D341Med (cell line): ENCODE measurements at regions not wholly inside any gene's neighbourhood (a gene's known extent, or its start where the extent isn't known, plus 50 kb on each side); places are given as distances from the start of the nearest gene placed in this dataset.
"Not testable (repeated sequence)": the region's sequence is repeated elsewhere in the genome, so short reads cannot be mapped to it uniquely, and the experiment has no call there.

ENCODE experiments used
- DNase-seq: peaks from one replicate; pipeline ENCODE4 v3.0.0; 2012; ENCODE audit warnings: low spot score

DNA sequence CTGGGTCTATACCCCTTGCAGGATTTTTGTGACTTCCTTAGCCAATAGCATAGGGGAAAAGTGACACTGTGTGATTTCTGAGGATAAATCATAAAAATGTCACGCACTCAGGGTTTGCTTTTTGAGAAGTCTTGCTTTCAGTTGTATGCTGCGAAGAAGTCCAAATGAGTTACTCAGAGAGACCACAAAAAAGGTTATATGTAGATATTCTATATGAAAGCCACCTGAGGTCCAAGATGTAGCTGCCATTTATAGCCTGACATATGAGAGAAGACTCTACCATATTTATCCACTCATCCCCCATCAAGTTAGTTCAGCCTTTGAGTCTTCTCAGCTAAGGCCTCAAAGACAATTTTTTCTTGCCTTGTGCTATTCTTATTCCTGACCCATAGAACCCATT lies 488.3 kb upstream of the MAP2 start:
- no peak for DNase-seq

DNA sequence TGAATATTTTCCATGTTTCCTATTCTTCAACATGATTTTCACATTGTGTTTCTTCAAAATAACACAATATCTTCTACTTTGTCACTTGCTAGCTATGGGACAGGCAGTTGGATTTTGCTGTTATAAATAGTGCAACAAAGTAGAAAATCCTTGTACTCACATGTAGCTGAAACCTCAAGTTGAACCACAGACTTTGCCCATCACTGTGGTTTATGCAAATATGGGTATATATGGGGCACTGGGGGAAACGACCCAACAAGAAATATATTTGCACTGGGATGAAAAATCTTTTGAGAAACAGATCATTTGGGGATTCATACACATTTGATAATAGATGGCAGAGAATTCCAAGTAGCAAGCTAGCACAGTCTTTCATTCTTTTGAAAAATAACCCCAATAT lies 486.3 kb upstream of the MAP2 start:
- no peak for DNase-seq

DNA sequence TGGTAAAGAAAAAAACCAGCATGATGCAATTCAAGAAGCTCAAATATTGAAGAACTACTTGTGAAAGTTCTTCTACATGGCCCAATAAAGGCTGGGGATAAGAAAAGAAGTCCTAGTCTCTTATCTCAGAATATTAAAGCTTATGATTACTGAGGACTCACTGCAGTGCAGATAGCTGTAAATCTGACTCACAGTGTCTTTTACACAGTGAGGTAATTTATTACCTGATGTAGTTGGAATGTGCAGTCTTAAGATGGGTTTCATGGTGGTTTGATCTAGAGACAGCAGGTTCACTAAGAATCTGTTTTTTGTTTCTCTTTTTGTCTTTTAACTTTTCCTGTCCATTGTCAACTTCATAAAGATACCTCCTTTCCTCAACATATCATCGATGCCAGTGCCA lies 484.0 kb upstream of the MAP2 start:
- no peak for DNase-seq

DNA sequence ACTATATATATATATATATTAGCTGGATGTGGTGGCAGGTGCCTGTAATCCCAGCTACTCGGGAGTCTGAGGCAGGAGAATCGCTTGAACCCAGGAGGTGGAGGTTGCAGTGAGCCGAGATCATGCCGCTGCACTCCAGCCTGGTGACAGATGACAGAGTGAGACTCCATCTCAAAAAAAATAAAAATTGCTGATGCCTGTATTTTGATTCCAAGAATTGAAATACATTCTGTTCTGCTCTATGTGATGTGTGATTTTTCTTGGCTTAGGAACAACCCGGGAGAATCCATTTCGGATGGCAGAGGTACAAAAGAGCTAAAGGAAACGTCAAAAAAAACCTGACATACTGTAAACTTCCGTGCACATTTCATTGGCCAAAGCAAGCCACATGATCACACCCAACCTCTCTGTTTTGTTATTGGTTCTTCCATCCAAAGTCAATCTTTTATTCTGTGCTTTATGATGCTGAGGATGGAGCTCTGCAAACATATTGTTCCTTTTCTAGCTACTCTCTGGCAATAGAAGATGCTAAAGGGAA lies 478.1 kb upstream of the MAP2 start:
- no peak for DNase-seq

DNA sequence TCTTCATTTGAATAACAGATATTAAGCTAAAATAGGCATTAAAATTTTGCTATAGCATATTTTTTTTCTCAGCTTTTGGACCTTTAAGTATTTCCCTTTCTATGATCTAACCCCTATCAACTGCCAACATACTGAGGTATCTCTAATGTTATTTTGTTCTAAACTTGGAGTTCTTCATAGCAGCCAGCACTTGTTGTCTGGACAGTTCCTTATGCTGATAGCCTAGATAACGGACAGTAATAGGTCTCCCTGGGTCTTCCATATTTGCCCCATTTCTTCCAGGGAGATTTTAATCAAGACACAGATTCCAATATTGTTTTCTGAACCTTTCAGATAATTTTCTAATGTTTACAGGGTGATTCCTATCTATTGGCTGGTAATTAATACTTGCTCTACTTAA lies 475.8 kb upstream of the MAP2 start:
- no peak for DNase-seq

DNA sequence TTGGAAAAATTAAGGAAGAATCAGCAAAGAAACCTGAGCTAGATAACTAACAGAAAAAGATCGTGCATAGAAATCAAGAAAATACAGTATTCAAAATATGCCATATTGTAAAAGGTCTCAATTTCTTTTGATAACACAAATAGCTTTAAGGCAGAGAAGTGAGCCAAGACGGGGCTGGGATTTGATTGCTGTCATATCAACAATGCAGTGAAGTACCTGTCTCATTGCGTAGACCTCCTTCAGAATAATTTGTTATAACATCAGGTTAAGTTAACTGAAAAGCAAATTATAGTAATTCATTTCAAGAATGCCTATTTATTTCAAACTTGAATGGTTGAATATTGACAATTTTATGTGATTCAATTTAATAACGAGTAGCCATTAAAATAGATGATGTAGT lies 453.8 kb upstream of the MAP2 start:
- DNase-seq = no peak

DNA sequence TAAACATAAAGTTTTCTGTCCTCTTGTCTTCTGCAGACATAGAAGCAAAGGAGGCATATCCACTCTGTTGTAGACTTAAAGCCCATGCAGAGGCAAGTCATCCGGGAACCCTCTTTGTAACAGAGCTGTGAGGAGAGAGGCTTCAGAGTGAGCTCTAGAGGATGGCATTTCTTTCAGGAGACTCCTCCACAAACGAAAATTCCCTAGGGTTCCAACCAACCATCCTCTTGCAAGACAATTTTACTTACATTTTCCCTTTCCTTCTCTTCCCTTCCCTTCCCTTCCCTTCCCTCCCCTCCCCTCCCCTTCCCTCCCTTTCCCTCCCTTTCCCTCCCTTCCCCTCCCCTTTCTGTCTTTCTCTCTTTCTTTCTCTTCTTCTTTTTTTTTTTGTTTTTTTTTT lies 446.3 kb upstream of the MAP2 start:
- DNase-seq = no peak

DNA sequence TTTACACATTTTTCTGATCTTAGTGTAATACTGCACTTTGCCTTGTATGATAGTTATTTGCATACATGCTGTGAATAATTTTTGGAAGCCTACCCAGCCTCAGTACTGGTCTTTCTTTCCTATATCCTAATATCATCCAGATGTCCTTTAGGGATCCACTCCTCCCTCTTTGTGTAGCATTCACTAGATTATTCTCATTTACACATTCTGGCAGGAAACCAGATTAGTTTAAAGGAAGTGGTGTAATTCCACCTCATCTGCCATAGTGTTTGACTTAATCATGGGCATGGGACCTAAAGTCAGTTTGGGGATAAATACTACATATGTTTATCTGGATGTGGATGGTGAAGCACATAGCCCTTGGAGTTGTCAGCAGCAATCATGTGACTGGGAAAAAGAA lies 444.9 kb upstream of the MAP2 start:
- no peak for DNase-seq

DNA sequence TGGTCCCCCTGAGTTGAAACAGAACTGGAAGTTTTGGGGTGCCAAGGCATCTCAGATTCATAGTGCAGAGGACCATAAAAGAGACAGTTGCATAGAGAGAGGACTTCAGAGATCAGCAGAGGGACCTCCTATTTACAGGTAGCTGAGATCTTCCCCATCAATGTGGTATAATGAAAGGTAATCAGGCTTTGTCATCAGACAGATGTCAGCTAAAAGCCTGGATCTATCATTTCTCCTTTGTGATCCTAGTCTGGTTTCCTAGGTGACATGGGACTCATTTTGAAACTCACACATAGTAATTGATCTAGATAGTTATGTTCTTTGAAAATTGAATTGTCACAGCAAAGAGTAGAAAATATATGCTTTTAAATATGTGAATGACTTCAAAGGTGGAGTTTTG lies 443.5 kb upstream of the MAP2 start:
- no peak for DNase-seq

DNA sequence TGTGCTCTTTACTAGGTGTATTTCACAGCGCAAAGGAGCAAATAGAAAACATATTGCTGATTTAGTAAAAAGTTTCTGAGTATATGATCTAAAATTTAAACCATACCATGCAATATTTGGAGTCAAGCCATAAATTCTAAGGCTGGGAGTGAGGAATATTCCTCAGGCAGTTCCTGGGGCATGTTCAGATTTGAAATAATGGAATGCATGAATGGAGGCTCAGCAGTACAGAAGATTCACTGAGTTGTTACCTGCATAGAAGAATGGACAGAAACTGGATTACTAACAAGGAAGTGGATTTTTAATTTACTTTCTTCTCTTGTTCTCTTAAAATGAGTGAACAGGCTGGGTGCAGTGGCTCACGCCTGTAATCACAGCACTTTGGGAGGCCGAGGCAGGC lies 441.0 kb upstream of the MAP2 start:
- DNase-seq = no peak

DNA sequence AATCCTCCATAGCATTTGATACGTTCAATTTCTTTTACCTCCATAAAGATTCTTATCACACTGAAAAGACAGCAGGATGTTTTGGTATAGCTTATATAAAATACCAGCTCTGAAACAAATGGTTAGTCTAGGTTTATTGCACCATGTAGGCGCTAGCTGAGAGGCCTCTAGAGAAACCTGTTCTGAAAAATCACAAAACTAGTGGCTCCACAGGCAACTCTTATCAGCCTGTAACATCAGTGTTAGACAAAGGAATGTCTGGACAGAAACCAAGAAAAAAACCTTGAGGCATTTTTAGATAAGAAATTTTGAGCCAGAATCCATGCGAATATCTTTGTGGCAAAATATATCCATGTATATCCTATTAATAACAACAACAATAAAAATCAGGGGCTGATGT lies 440.4 kb upstream of the MAP2 start:
- no peak for DNase-seq

DNA sequence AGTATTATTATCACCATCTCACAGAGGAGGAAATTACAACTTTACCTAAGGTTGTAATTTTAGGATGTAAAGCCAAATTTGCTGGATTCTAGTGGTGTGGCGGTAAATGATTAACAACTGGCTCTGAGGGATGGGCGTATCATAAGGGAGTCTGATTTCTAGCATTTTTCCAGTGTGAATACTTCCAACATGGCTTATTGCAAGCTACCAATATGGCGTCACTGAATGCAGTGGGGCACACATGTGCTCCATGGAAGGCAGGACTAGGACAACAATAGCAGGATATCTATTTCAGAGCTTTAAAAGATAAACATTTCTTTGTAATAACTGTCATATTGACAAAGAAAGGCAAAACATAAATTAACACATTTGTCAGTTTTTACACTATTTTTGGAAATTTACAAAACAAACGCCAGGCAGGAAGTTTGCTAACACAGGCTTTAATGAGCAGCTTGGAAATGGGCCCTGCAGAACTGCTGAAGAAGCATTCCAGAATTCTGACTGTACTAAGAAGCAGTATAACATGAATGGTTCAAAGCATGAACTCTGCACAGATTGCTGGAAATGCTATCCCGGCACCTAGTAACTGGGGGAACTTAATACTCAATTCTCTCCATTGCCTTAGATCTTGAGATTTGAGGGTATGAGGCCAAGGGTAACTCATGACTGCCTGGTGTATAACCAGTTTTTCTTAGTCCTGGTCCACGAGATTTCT lies 439.3 kb upstream of the MAP2 start:
- DNase-seq = no peak

DNA sequence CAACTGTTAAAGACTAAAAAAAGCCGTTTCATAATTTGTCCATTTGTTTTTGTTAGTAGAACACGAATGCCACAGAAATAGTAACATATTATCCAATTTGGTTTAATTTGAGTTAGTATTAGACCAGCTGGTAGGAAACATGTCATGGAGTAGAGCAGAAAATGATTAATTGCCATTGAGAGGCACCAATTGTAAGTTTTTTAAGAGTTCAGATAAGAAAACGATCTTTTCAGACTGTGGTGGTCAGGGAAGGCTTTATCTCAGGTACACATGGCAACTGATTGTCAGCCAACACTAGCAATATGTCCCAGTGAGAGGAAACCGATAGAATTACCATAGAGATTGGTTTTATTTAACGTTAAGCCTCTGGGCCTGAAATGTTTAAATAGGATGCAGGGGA lies 438.2 kb upstream of the MAP2 start:
- DNase-seq = no peak

DNA sequence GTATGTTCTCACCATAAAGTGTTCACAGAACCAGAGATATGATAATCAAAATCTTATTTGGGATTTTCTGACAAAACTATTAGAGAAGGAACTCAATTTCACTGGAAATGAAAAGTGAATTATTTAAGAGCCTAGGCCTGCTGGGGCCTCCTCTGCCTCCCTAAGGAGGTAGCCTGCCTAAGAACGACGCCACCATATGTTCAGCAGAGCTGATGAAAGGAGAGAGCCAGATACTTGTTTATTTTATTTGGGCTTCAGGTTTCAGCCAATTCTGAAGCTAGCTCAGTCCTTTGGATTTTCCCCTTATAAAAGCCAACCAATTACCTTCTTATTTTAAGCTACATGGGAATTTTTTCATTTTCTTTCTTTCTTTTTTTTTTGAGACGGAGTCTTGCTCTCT lies 433.1 kb upstream of the MAP2 start:
- DNase-seq = no peak

DNA sequence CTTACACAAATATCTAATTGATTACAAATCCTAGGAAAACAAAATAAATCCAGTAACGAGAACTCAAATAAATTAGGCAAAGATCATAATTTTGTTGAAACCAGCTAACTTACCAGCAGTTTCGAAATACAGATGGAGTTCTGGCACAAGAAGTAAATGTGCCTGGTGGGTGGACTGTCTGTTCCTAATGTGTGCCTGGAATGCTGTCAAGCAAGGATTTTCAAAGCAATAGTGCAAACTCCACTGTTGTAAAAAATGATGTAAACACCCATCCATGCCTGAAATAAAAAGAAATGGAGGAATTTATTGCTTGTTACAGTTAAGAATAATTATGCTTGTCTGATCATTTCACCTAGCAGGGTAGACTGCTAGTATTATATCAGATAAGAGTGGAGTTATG lies 423.9 kb upstream of the MAP2 start:
- no peak for DNase-seq

DNA sequence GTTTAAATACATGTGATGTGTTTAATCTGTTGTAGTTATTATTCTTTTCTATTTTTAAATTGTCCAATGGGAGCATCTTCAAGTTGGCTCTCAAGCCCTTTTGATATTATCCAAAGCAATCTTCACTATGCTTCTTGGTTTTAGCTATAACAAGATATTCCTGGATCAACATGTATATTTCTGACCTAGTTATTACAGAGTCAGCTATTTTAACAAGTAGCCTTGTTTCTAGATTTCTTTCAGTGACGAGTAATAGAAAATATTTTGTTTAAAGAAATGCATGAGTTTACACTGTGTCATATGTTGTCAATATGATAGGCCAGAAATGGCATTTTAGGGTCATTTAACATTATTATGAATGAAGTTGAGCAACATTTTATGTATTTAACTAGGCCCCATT lies 421.8 kb upstream of the MAP2 start:
- no peak for DNase-seq

DNA sequence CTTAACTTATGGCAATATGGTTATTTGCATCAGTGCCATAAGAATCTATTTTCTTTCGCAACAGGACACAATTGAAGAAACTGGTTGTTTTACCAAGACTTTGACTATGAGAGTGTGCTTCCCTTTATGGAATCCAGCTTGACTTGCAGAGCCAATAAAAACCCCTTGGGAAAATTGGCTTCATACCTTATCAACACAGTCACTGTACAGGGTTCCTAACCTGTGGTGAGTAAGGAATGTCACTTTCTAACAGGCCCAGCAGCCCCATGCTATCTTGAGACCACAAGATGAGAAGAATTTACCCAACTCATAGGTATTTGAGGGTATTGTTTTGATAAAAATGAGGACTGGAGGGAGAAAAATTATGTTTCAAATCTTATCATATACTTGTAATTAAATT lies 418.5 kb upstream of the MAP2 start:
- DNase-seq = no peak

DNA sequence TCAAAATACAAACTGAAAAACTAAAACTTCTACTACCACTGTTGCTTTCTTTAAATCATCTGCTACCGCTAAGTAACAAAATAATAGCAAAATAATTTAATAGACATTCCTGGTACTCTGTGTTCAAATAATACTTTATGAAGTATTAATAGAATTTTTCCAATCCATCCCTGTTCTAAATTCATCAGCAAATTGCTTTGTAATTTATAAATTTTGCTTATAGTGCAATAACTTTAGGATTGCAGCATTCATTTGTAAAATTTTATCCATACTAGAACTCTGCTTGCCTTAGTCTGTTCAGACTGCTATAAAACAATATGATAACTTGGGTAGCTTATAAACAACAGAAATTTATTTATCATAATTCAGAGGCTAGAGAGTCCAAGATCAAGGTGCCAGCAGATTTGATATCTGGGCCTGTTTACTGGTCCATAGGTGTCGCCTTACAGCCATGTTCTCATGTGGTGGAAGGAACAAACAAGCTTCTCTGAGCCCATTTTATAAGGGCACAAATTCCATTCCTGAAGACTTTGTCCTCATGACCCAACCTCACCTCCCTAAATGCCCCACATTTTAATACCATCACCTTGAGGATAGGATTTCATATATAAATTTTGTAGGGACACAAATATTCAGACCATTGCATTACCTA lies 415.1 kb upstream of the MAP2 start:
- no peak for DNase-seq

DNA sequence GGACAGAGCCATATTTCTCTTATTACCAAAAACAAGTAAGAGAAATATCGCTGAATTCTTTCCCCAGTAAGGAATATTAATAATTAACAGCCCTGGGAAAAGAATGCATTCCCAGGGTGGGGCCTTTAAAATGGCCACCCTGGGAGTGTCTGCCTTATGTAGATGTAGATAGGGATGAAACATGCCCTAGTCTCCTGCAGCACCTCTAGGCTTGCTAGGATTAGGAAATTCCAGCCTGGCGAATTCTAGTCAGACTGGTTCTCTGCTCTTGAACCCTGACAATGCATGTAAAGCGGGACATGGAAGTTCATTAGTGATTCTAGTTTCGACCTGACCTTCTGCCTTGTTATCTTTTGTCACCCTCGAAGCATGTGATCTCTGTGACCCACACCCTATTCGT lies 405.2 kb upstream of the MAP2 start:
- not testable (repeated sequence) for DNase-seq

DNA sequence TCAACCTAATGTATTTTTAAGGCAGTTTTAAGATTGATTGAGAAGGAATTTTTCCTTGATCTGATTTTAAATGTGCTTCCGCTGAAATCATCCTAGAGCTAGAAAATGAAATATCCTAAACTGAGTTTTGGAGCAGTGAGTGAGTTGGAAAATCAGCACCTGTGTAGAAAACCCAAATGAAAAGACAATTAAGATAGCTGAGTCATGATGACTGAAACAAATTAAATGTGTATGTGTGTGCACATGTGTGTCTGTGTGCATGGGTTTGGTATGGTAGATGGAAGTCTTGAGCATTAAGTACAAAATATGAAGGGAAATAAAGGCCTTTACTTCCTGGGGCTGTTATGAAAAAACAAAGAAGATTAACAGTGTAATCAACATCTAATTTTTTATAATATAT lies 394.6 kb upstream of the MAP2 start:
- no peak for DNase-seq

DNA sequence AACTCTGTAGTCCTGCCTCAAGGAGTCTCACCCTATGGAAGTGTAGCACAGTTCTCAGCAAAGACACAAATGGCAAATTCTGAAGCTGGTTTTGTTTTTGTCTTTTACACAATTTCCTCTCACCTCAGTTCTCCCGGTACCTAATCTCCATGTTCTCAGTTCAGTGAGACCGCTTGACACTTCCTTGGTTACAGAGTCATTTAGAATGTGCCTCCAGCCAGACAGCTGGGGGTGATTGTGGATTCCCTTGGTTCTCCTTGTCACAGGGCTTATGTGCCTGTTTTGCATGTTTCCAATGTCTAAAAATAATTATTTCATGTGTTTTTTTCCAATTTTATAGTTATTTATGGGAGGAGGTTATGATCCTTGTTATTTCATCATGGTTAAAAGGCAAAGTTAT lies 379.5 kb upstream of the MAP2 start:
- DNase-seq = no peak

DNA sequence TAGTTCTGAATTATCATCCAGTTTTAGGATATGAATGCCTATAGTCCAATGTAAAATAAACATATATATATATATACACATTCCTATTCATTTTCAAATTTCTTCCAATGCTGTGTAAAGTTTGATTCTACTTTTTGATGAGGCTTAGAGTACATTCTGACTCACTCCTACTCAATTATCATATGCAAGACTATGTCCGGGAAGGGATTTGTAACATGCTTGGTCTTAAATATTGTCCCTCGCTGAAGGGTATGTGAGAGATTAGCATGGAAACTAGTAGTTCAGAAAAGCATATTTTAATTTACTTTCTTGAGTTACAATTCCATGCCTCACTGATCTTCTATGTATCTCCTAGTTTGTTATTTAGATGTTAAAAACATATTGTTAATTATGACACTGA lies 377.7 kb upstream of the MAP2 start:
- no peak for DNase-seq

DNA sequence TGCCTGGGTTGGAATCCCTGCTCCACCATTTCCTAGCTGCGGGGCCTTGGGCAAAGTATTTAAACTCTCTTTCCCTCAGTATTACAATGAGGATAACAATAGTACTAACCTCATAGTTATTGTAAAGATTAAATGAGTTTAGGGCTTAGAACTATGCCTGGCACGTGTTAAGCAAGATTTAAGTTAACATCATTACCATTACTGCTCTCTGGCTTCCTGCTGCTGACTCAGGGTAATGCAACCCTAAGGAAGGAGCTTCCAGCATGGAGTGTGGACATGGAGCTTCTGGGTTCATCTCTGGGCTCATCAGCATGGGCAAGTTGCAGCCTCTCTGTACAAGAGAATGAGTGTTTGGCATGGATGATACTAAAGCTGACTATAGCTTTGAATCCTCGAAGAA lies 374.2 kb upstream of the MAP2 start:
- no peak for DNase-seq

DNA sequence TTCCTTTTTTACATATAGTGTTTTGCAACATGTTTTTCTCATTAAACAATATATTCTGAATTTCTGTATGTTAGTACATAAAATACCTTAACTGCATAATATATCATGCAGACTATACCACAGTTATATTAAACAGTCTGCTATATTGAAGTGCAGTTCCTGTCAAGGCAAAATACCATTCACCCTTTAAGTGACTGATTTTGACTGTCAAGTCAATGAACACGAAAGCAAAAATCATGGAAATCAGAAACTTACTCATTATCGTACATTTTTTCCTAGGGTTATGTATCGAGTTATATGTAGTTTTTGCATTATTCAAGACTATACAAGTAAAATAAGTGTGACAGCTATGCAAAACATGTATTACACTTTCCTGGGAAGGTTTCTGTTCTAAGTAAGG lies 361.6 kb upstream of the MAP2 start:
- no peak for DNase-seq
